H1 (cell line): ENCODE measurements at regions not wholly inside any gene's neighbourhood (a gene's known extent, or its start where the extent isn't known, plus 50 kb on each side); places are given as distances from the start of the nearest gene placed in this dataset.

Experiments used
- CTCF ChIA-PET: fragments of 300-600 bp; sonication (Branson Sonifier 250); formaldehyde crosslinking; loops from one replicate; lab custom pipeline; 2021; ENCODE audit not compliant: partially characterized antibody; lab: Charles Lee
- POLR2A ChIA-PET: fragments of 300-600 bp; sonication (Branson Sonifier 250); formaldehyde crosslinking; loops from one replicate; lab custom pipeline; 2021; ENCODE audit warnings: inconsistent platforms; ENCODE audit not compliant: partially characterized antibody; lab: Charles Lee
- DNase-seq, 2 experiments: peaks; one replicate each; pipeline versions ENCODE4 v3.0.0 to v3.0.0-alpha.2; 2010 to 2022; ENCODE audit warnings: low spot score in 2 of 2, low read depth in 1 of 2, mixed read lengths in 1 of 2
- FAIRE-seq: peaks from 2 replicates; lab custom pipeline; 2011; peaks lifted over from hg19 to GRCh38; lab: Jason Lieb, UNC
- H2AFZ ChIP-seq: 2 replicates; pipeline ENCODE4 v1.8.1; 2012; ENCODE audit warnings: low read length, inconsistent platforms
- H2AK5ac ChIP-seq: 2 replicates; pipeline ENCODE4 v1.6.1; 2013; ENCODE audit warnings: low read depth, low read length
- H2BK120ac ChIP-seq: replicated peaks from 2 replicates; pipeline ENCODE3; 2013; ENCODE audit warnings: low read depth, low read length, inconsistent platforms
- H2BK12ac ChIP-seq: 2 replicates; pipeline ENCODE4 v1.6.1; 2013; ENCODE audit warnings: low read depth, low read length
- H2BK15ac ChIP-seq: 2 replicates; pipeline ENCODE4 v1.6.1; 2013; ENCODE audit warnings: low read length
- H2BK20ac ChIP-seq: 2 replicates; pipeline ENCODE4 v1.6.1; 2013; ENCODE audit warnings: low read length
- H2BK5ac ChIP-seq: 2 replicates; pipeline ENCODE4 v1.6.1; 2013; ENCODE audit warnings: low read depth, low read length
- H3K14ac ChIP-seq: 2 replicates; pipeline ENCODE4 v1.6.1; 2013; ENCODE audit warnings: inconsistent platforms; ENCODE audit not compliant: insufficient read length
- H3K18ac ChIP-seq: 2 replicates; pipeline ENCODE4 v1.6.1; 2013; ENCODE audit warnings: low read length; ENCODE audit errors: extremely low read depth
- H3K23ac ChIP-seq: 2 replicates; pipeline ENCODE4 v1.6.1; 2013; ENCODE audit warnings: inconsistent platforms; ENCODE audit not compliant: insufficient read length
- H3K23me2 ChIP-seq: 2 replicates; pipeline ENCODE4 v1.6.1; 2013; ENCODE audit warnings: low read depth, low read length
- H3K27ac ChIP-seq: 2 replicates; pipeline ENCODE4 v1.6.1; 2011; ENCODE audit warnings: low read depth, low read length, inconsistent platforms
- H3K27me3 ChIP-seq, 4 experiments: replicated peaks in 1 of 4; 1 replicate in 1 of 4; 2 replicates in 3 of 4; pipeline versions ENCODE4 v1.6.1 to v1.8.1; 2011 to 2013; ENCODE audit warnings: low read length in 3 of 4, mild to moderate bottlenecking in 3 of 4, inconsistent platforms in 2 of 4, mixed read lengths in 2 of 4, moderate library complexity in 1 of 4; ENCODE audit not compliant: control insufficient read depth in 3 of 4, insufficient read depth in 3 of 4; ENCODE audit errors: extremely low read depth in 1 of 4
- H3K36me3 ChIP-seq, 4 experiments: 2 replicates each; pipeline versions ENCODE4 v1.6.1 to v1.8.1; 2011 to 2013; ENCODE audit warnings: mild to moderate bottlenecking in 4 of 4, low read length in 3 of 4, moderate library complexity in 2 of 4, control low read depth in 1 of 4, inconsistent platforms in 1 of 4; ENCODE audit not compliant: insufficient read depth in 4 of 4, control insufficient read depth in 2 of 4
- H3K4ac ChIP-seq: replicated peaks from 2 replicates; pipeline ENCODE3; 2013; ENCODE audit warnings: low read length, low read depth, mixed read lengths, inconsistent platforms; ENCODE audit not compliant: insufficient read length
- H3K4me1 ChIP-seq, 4 experiments: replicated peaks in 1 of 4; 1 replicate in 1 of 4; 2 replicates in 3 of 4; pipeline versions ENCODE4 v1.6.1 to v1.8.1; 2011 to 2013; ENCODE audit warnings: low read length in 3 of 4, inconsistent platforms in 2 of 4, mixed read lengths in 1 of 4; ENCODE audit not compliant: insufficient read depth in 4 of 4, control insufficient read depth in 3 of 4
- H3K4me2 ChIP-seq, 2 experiments: 2 replicates each; pipeline versions ENCODE4 v1.6.1 to v1.8.1; 2011 to 2013; ENCODE audit warnings: low read depth in 2 of 2, low read length in 2 of 2, control low read depth in 1 of 2, inconsistent platforms in 1 of 2, mild to moderate bottlenecking in 1 of 2; ENCODE audit not compliant: insufficient read depth in 1 of 2
- H3K4me3 ChIP-seq, 4 experiments: fragments of 200-600, 300-600 bp in 1 of 4; sonication (generic), shearing (Covaris generic), sonication (Bioruptor Twin) in 1 of 4; 2 replicates each; pipeline versions ENCODE4 v1.5.1 to v1.8.1; 2011 to 2016; ENCODE audit warnings: low read length in 4 of 4, low read depth in 3 of 4, control low read depth in 2 of 4, inconsistent platforms in 2 of 4, mild to moderate bottlenecking in 2 of 4, mixed read lengths in 1 of 4, moderate library complexity in 1 of 4; ENCODE audit not compliant: insufficient read depth in 2 of 4; ENCODE audit errors: extremely low read depth in 1 of 4
- H3K56ac ChIP-seq: replicated peaks from 2 replicates; pipeline ENCODE3; 2013; ENCODE audit warnings: low read depth, mild to moderate bottlenecking, mixed read lengths, low read length, inconsistent platforms; ENCODE audit not compliant: insufficient read length
- H3K79me1 ChIP-seq: 2 replicates; pipeline ENCODE4 v1.6.1; 2013; ENCODE audit warnings: low read depth, low read length, control low read depth
- H3K79me2 ChIP-seq, 2 experiments: 2 replicates each; pipeline versions ENCODE4 v1.6.1 to v1.8.1; 2012 to 2013; ENCODE audit warnings: low read length in 2 of 2, mild to moderate bottlenecking in 2 of 2, inconsistent platforms in 1 of 2; ENCODE audit not compliant: insufficient read depth in 2 of 2, control insufficient read depth in 1 of 2
- H3K9ac ChIP-seq, 4 experiments: replicated peaks in 1 of 4; 1 replicate in 1 of 4; 2 replicates in 3 of 4; pipeline versions ENCODE4 v1.6.1 to v1.8.1; 2011 to 2013; ENCODE audit warnings: low read depth in 3 of 4, low read length in 3 of 4, control low read depth in 2 of 4, mild to moderate bottlenecking in 2 of 4, moderate library complexity in 2 of 4, inconsistent platforms in 1 of 4; ENCODE audit errors: extremely low read depth in 1 of 4
- H3K9me3 ChIP-seq, 2 experiments: 2 replicates each; pipeline versions ENCODE4 v1.6.1 to v1.8.1; 2012 to 2013; ENCODE audit warnings: mild to moderate bottlenecking in 2 of 2, moderate library complexity in 2 of 2, control low read depth in 1 of 2, inconsistent platforms in 1 of 2, low read depth in 1 of 2, low read length in 1 of 2, mixed read lengths in 1 of 2; ENCODE audit not compliant: insufficient read depth in 2 of 2
- H4K20me1 ChIP-seq, 2 experiments: replicated peaks in 1 of 2; 2 replicates each; pipeline versions ENCODE3 to v1.8.1; 2011 to 2013; ENCODE audit warnings: inconsistent platforms in 2 of 2, low read length in 2 of 2, mild to moderate bottlenecking in 1 of 2; ENCODE audit not compliant: insufficient read depth in 2 of 2, control insufficient read depth in 1 of 2
- H4K5ac ChIP-seq: 2 replicates; pipeline ENCODE4 v1.6.1; 2013; ENCODE audit warnings: low read length, low read depth, mixed read lengths, inconsistent platforms; ENCODE audit not compliant: insufficient read length
- H4K8ac ChIP-seq: 2 replicates; pipeline ENCODE4 v1.8.0; 2013; ENCODE audit warnings: mild to moderate bottlenecking, moderate library complexity, low read length, inconsistent platforms; ENCODE audit not compliant: insufficient read depth; ENCODE audit errors: extremely low read depth
- H4K91ac ChIP-seq: replicated peaks from 2 replicates; pipeline ENCODE3; 2013; ENCODE audit warnings: low read length, mixed read lengths, inconsistent platforms; ENCODE audit not compliant: insufficient read length
- ATF3 ChIP-seq: IDR thresholded peaks from 2 replicates; pipeline ENCODE4 v1.6.1; 2011; ENCODE audit warnings: low read depth, mild to moderate bottlenecking, low read length; ENCODE audit not compliant: insufficient read depth
- FOSL1 ChIP-seq: IDR thresholded peaks from 2 replicates; pipeline ENCODE4 v1.6.1; 2011; ENCODE audit warnings: mild to moderate bottlenecking, low read depth, low read length, moderate library complexity; ENCODE audit not compliant: insufficient read depth
- WGBS, 2 experiments: shearing (Covaris generic) in 1 of 2; methylation state at CpG; one replicate each; pipeline versions ENCODE4 v1.1.6 to v1.1.7; 2013 to 2015; ENCODE audit warnings: low lambda C conversion rate in 2 of 2, mixed read lengths in 2 of 2, inconsistent platforms in 1 of 2, low coverage in 1 of 2, missing lambda C conversion rate in 1 of 2; ENCODE audit not compliant: insufficient replicate concordance in 2 of 2, insufficient coverage in 1 of 2, insufficient read length in 1 of 2; ENCODE audit errors: extremely low coverage in 1 of 2, missing lambda C conversion rate in 1 of 2; 5-methylcytosine and 5-hydroxymethylcytosine counted together

GRCh38 chr16:85541980-85542900 is 70.9 kb upstream of the GSE1 start:
- no peak overlapping the region for H3K18ac ChIP-seq
- no peaks in the 10 kb centered on the region for H4K20me1 ChIP-seq
- H3K4me3 ChIP-seq: no peak overlapping the region
- no peak overlapping the region for H3K9ac ChIP-seq
- peak overlapping the region; percentile 61; the same call in 1 of the 2 replicates for H2BK5ac ChIP-seq
- peak overlapping the region; percentile 63; the same call in 1 of the 2 replicates for H2BK15ac ChIP-seq
- 83% methylated on average over 20 of the region's 20 CpGs; no CpG with 5 or more reads in 1 of the 2 experiments for WGBS, 2 experiments
- H3K27ac ChIP-seq: no peak overlapping the region
- H3K79me1 ChIP-seq: peaks cover 4% of the 10 kb centered on the region; the same call in 1 of the 2 replicates
- no peak overlapping the region for H3K4ac ChIP-seq
- no peak overlapping the region for H2AK5ac ChIP-seq
- no peak overlapping the region for H3K23ac ChIP-seq
- peaks cover 0 to 14% (median 9%) of the 10 kb centered on the region in 4 experiments; a peak in 6 of 7 replicates for H3K4me1 ChIP-seq
- POLR2A ChIA-PET: interaction anchor here (0.8 to 1.3 kb wide), 2 partner anchors 11 to 36 kb away, joined by 3 to 5 read pairs; no protein-coding TSS in a partner anchor
- H3K14ac ChIP-seq: no peak overlapping the region
- no peaks in the 10 kb centered on the region for H3K79me2 ChIP-seq
- no peaks in the 10 kb centered on the region; the same call in 1 of the 2 replicates for H3K23me2 ChIP-seq
- H4K8ac ChIP-seq: no peak overlapping the region
- no peak overlapping the region for H3K56ac ChIP-seq
- H2BK20ac ChIP-seq: peak overlapping the region; percentile 87; the same call in 1 of the 2 replicates
- no peak overlapping the region for H4K5ac ChIP-seq
- H3K9me3 ChIP-seq: peaks cover 8 to 9% of the 10 kb centered on the region in 2 experiments; a peak in 3 of 4 replicates
- no peaks in the 10 kb centered on the region for H3K27me3 ChIP-seq
- 0 out of 2 replicates have a peak overlapping the region, but pooled peaks have one; percentile 77 for H2BK12ac ChIP-seq
- no peak overlapping the region for H2AFZ ChIP-seq
- H3K4me2 ChIP-seq: no peak overlapping the region
- H4K91ac ChIP-seq: no peak overlapping the region
- CTCF ChIA-PET: interaction anchor here (0.7 to 12.9 kb wide), 13 partner anchors 9 to 126 kb away, joined by 3 to 153 read pairs (median 4); no protein-coding TSS in a partner anchor
- no peak for DNase-seq
- no peak overlapping the region for H2BK120ac ChIP-seq
- no peaks in the 10 kb centered on the region for H3K36me3 ChIP-seq
- FAIRE-seq: peak; percentile 42
- no peak for TF ChIP-seq FOSL1
- no peak for TF ChIP-seq ATF3
